ENCODE measurements at regions not wholly inside any gene's neighbourhood (a gene's known extent, or its start where the extent isn't known, plus 50 kb on each side); places are given as distances from the start of the nearest gene placed in this dataset.

DNA sequence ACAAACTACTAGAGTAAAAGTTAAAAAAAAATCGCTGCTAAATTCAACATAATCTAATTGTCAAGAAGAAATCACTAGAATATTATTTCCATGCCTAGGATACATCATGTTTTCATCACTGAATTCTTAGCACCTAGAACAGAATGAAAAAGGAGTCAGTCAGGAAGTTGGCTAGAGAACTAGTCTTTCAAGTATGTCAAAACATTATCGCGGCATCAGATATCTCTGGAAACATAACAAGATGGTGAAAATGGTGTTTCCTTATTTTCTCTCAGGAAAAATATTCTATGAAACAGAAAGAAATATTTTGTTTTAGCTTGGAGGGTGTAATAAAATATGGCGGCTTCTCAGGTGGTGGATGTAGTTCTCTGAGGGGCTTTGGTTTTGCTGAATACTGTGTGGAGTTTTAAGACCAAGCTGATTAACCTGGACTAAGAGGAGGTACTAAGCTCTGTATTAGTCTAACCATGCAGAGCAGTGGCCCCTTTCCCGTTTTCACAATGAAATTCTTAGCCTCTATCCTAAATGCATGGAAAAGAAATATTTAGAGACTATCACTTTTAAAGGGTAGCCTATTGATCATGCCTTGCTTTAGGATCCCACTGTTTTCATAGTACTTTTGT lies 205.6 kb downstream of the MDFIC start:
- POLR2A ChIA-PET (ENCODE audit: partially characterized antibody): no interaction called here
- no peak overlapping the region for H3K4me3 Mint-ChIP-seq
- intact Hi-C loops (cut with micrococcal nuclease): no loop called here
- no peaks in the 10 kb centered on the region for H3K36me3 Mint-ChIP-seq
- peaks cover 4% of the 10 kb centered on the region for H3K4me1 ChIP-seq (ENCODE audit: insufficient read depth, low read length)
- H3K4me1 Mint-ChIP-seq: peaks cover 6 to 18% (median 9%) of the 10 kb centered on the region in 4 donors
- no peaks in the 10 kb centered on the region for H3K9me3 ChIP-seq (ENCODE audit: control insufficient read depth in 1 of 2, low read length in 2 of 2)
- H3K27me3 ChIP-seq (ENCODE audit: insufficient read depth, low read length): no peaks in the 10 kb centered on the region
- H3K27me3 Mint-ChIP-seq: no peaks in the 10 kb centered on the region
- H3K27ac ChIP-seq (ENCODE audit: low read depth, low read length): no peak overlapping the region
- H3K9me3 Mint-ChIP-seq: peaks cover 0 to 9% (median 0%) of the 10 kb centered on the region in 8 donors
- no peaks in the 10 kb centered on the region for H3K36me3 ChIP-seq (ENCODE audit: insufficient read depth, low read length)
- H3K27ac Mint-ChIP-seq: no peak overlapping the region
- H3K4me3 ChIP-seq (ENCODE audit: low read length in 2 of 2): no peak overlapping the region
- no peak for DNase-seq
- CTCF ChIA-PET (ENCODE audit: partially characterized antibody): no interaction called here

DNA sequence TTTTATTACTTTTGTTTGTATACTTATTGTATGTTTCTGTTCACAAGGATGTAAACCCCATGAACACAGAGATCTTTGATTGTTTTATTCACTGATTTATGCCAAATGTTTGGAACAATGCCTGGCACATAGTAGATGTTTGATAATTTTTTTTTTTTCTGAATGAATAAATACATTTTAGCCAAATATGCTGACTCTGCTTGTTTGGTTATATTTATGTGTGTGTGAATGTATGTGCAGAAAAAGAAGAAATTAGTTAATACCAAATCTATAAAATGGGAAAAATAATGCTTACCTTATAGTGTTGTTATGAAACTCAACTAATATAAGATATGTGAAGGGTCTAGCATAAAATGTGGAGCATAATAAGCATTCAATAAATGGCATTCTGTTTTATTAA lies 203.9 kb downstream of the MDFIC start:
- CTCF ChIA-PET (ENCODE audit: partially characterized antibody): interaction anchor here (1.2 kb wide), 1 partner anchor 260 kb away, joined by 3 read pairs; no protein-coding TSS in a partner anchor

GRCh38 chr7:115125312-115125711 lies 203.4 kb downstream of the MDFIC start:
- no peak overlapping the region for H3K27ac ChIP-seq (ENCODE audit: low read depth, low read length)
- intact Hi-C loops (cut with micrococcal nuclease): no loop called here
- H3K4me3 Mint-ChIP-seq: no peak overlapping the region
- DNase-seq: no peak
- H3K36me3 Mint-ChIP-seq: no peaks in the 10 kb centered on the region
- peaks cover 13 to 28% (median 18%) of the 10 kb centered on the region in 4 donors for H3K4me1 Mint-ChIP-seq
- H3K36me3 ChIP-seq (ENCODE audit: insufficient read depth, low read length): no peaks in the 10 kb centered on the region
- ChIA-PET CTCF (ENCODE audit: partially characterized antibody) (interaction anchor here (0.7 to 1.2 kb wide), 2 partner anchors 92 to 260 kb away, joined by 3 read pairs; no protein-coding TSS in a partner anchor), POLR2A (ENCODE audit: partially characterized antibody) (no interaction called here)
- peak overlapping the region in 1 of 7 donors; percentile 3 for H3K27ac Mint-ChIP-seq
- H3K27me3 Mint-ChIP-seq: no peaks in the 10 kb centered on the region
- H3K4me1 ChIP-seq (ENCODE audit: insufficient read depth, low read length): peaks cover 10% of the 10 kb centered on the region
- H3K9me3 ChIP-seq (ENCODE audit: control insufficient read depth in 1 of 2, low read length in 2 of 2): no peaks in the 10 kb centered on the region
- no peaks in the 10 kb centered on the region for H3K27me3 ChIP-seq (ENCODE audit: insufficient read depth, low read length)
- H3K9me3 Mint-ChIP-seq: no peaks in the 10 kb centered on the region
- no peak overlapping the region for H3K4me3 ChIP-seq (ENCODE audit: low read length in 2 of 2)

More for the DNA sequence above, 203.9 kb downstream of the MDFIC start:
- H3K27me3 ChIP-seq (ENCODE audit: insufficient read depth, low read length): no peaks in the 10 kb centered on the region
- no peak for DNase-seq
- H3K9me3 ChIP-seq (ENCODE audit: control insufficient read depth in 1 of 2, low read length in 2 of 2): no peaks in the 10 kb centered on the region
- Mint-ChIP-seq H3K27ac (no peak overlapping the region), H3K36me3 (no peaks in the 10 kb centered on the region), H3K27me3 (no peaks in the 10 kb centered on the region), H3K9me3 (no peaks in the 10 kb centered on the region), H3K4me1 (peaks cover 13 to 28% (median 18%) of the 10 kb centered on the region in 4 donors), H3K4me3 (no peak overlapping the region)
- H3K27ac ChIP-seq (ENCODE audit: low read depth, low read length): no peak overlapping the region
- POLR2A ChIA-PET (ENCODE audit: partially characterized antibody): no interaction called here
- no peak overlapping the region for H3K4me3 ChIP-seq (ENCODE audit: low read length in 2 of 2)
- no peaks in the 10 kb centered on the region for H3K36me3 ChIP-seq (ENCODE audit: insufficient read depth, low read length)
- intact Hi-C loops (cut with micrococcal nuclease): no loop called here
- H3K4me1 ChIP-seq (ENCODE audit: insufficient read depth, low read length): peaks cover 10% of the 10 kb centered on the region

GRCh38 chr7:115124409-115124939 lies 202.6 kb downstream of the MDFIC start:
- Histone ChIP-seq H3K27ac (ENCODE audit: low read depth, low read length) (no peak overlapping the region), H3K4me3 (ENCODE audit: low read length in 2 of 2) (no peak overlapping the region), H3K27me3 (ENCODE audit: insufficient read depth, low read length) (no peaks in the 10 kb centered on the region), H3K36me3 (ENCODE audit: insufficient read depth, low read length) (no peaks in the 10 kb centered on the region), H3K4me1 (ENCODE audit: insufficient read depth, low read length) (peaks cover 10% of the 10 kb centered on the region), H3K9me3 (ENCODE audit: control insufficient read depth in 1 of 2, low read length in 2 of 2) (no peaks in the 10 kb centered on the region)
- no peaks in the 10 kb centered on the region for H3K9me3 Mint-ChIP-seq
- DNase-seq: no peak
- no peaks in the 10 kb centered on the region for H3K27me3 Mint-ChIP-seq
- no peaks in the 10 kb centered on the region for H3K36me3 Mint-ChIP-seq
- intact Hi-C loops (cut with micrococcal nuclease): no loop called here
- POLR2A ChIA-PET (ENCODE audit: partially characterized antibody): no interaction called here
- CTCF ChIA-PET (ENCODE audit: partially characterized antibody): interaction anchor here (0.7 to 1.2 kb wide), 2 partner anchors 93 to 259 kb away, joined by 3 read pairs; no protein-coding TSS in a partner anchor
- H3K4me1 Mint-ChIP-seq: peaks cover 13 to 28% (median 18%) of the 10 kb centered on the region in 4 donors
- H3K27ac Mint-ChIP-seq: no peak overlapping the region
- no peak overlapping the region for H3K4me3 Mint-ChIP-seq

- ChIA-PET CTCF (ENCODE audit: partially characterized antibody) (interaction anchor here (1.0 to 2.0 kb wide), 2 partner anchors 11 to 13 kb away, joined by 3 to 4 read pairs; no protein-coding TSS in a partner anchor), POLR2A (ENCODE audit: partially characterized antibody) (no interaction called here)
- H3K4me3 ChIP-seq (ENCODE audit: low read length in 2 of 2): no peak overlapping the region
- H3K27ac ChIP-seq (ENCODE audit: low read depth, low read length): no peak overlapping the region
- Mint-ChIP-seq H3K27me3 (no peaks in the 10 kb centered on the region), H3K27ac (no peak overlapping the region), H3K4me3 (no peak overlapping the region), H3K9me3 (no peaks in the 10 kb centered on the region), H3K36me3 (no peaks in the 10 kb centered on the region), H3K4me1 (peaks cover 13 to 28% (median 17%) of the 10 kb centered on the region in 4 donors)
- H3K4me1 ChIP-seq (ENCODE audit: insufficient read depth, low read length): peaks cover 10% of the 10 kb centered on the region
- DNase-seq: no peak
- no peaks in the 10 kb centered on the region for H3K36me3 ChIP-seq (ENCODE audit: insufficient read depth, low read length)
- no peaks in the 10 kb centered on the region for H3K27me3 ChIP-seq (ENCODE audit: insufficient read depth, low read length)
- intact Hi-C loops (cut with micrococcal nuclease): no loop called here
- H3K9me3 ChIP-seq (ENCODE audit: control insufficient read depth in 1 of 2, low read length in 2 of 2): no peaks in the 10 kb centered on the region
These were observed 201.5 kb downstream of the MDFIC start for GRCh38 chr7:115123441-115123840.

- H3K36me3 Mint-ChIP-seq: no peaks in the 10 kb centered on the region
- no peak overlapping the region for H3K27ac ChIP-seq (ENCODE audit: low read depth, low read length)
- ChIA-PET POLR2A (ENCODE audit: partially characterized antibody) (interaction anchor here (0.8 kb wide), 1 partner anchor 13 kb away, joined by 3 read pairs; no protein-coding TSS in a partner anchor), CTCF (ENCODE audit: partially characterized antibody) (interaction anchor here (2.0 kb wide), 1 partner anchor 12 kb away, joined by 4 read pairs; no protein-coding TSS in a partner anchor)
- DNase-seq: no peak
- no peak overlapping the region for H3K4me3 ChIP-seq (ENCODE audit: low read length in 2 of 2)
- H3K27me3 Mint-ChIP-seq: peaks cover 0 to 3% of the 10 kb centered on the region in 2 donors
- H3K9me3 ChIP-seq (ENCODE audit: control insufficient read depth in 1 of 2, low read length in 2 of 2): no peaks in the 10 kb centered on the region
- no peaks in the 10 kb centered on the region for H3K9me3 Mint-ChIP-seq
- peaks cover 10% of the 10 kb centered on the region for H3K4me1 ChIP-seq (ENCODE audit: insufficient read depth, low read length)
- peaks cover 12 to 26% (median 17%) of the 10 kb centered on the region in 4 donors for H3K4me1 Mint-ChIP-seq
- peak overlapping the region in 1 of 8 donors; percentile 51 for H3K4me3 Mint-ChIP-seq
- no peaks in the 10 kb centered on the region for H3K27me3 ChIP-seq (ENCODE audit: insufficient read depth, low read length)
- peak overlapping the region in 4 of 7 donors; percentile 37 to 59 (median 51) for H3K27ac Mint-ChIP-seq
- no peaks in the 10 kb centered on the region for H3K36me3 ChIP-seq (ENCODE audit: insufficient read depth, low read length)
- intact Hi-C loops (cut with micrococcal nuclease): no loop called here
These were observed 200.5 kb downstream of the MDFIC start for GRCh38 chr7:115122388-115122787.

GRCh38 chr7:115117748-115118147 lies 195.9 kb downstream of the MDFIC start:
- Mint-ChIP-seq H3K27ac (no peak overlapping the region), H3K27me3 (peaks cover 0 to 3% of the 10 kb centered on the region in 2 donors)
- no peaks in the 10 kb centered on the region for H3K36me3 ChIP-seq (ENCODE audit: insufficient read depth, low read length)

More at GRCh38 chr7:115117748-115118147, 195.9 kb downstream of the MDFIC start:
- H3K4me1 ChIP-seq (ENCODE audit: insufficient read depth, low read length): peaks cover 9% of the 10 kb centered on the region
- ChIA-PET POLR2A (ENCODE audit: partially characterized antibody) (no interaction called here), CTCF (ENCODE audit: partially characterized antibody) (no interaction called here)
- H3K4me3 Mint-ChIP-seq: no peak overlapping the region
- no peaks in the 10 kb centered on the region for H3K9me3 ChIP-seq (ENCODE audit: control insufficient read depth in 1 of 2, low read length in 2 of 2)
- H3K4me1 Mint-ChIP-seq: peaks cover 11 to 15% (median 12%) of the 10 kb centered on the region in 4 donors
- no peaks in the 10 kb centered on the region for H3K9me3 Mint-ChIP-seq
- no peaks in the 10 kb centered on the region for H3K36me3 Mint-ChIP-seq
- intact Hi-C loops (cut with micrococcal nuclease): no loop called here
- no peak overlapping the region for H3K27ac ChIP-seq (ENCODE audit: low read depth, low read length)
- DNase-seq: no peak
- no peak overlapping the region for H3K4me3 ChIP-seq (ENCODE audit: low read length in 2 of 2)
- no peaks in the 10 kb centered on the region for H3K27me3 ChIP-seq (ENCODE audit: insufficient read depth, low read length)

All from CD4-positive, alpha-beta memory T cell (primary cell).